IMR-90 (cell line): ENCODE measurements at regions not wholly inside any gene's neighbourhood (a gene's known extent, or its start where the extent isn't known, plus 50 kb on each side); places are given as distances from the start of the nearest gene placed in this dataset.

Experiments
- ATAC-seq: fragments of 200-7000 bp; cut with Tn5 transposase; 2 replicates; pipeline ENCODE4 v1.9.1; 2020; ENCODE audit warnings: low read depth, mild to moderate bottlenecking, moderate library complexity
- BruUV-seq: library from RNA; stranded (reverse); fragments of 400-500 nt; replicated peaks from 2 replicates; lab custom pipeline; 2021; lab: Mats Ljungman, UMichigan
- CTCF ChIA-PET: fragments of 300-600 bp; formaldehyde crosslinking; extraction: SDS; loops from one replicate; lab custom pipeline; 2021; ENCODE audit warnings: antibody characterized with exemption; lab: Yijun Ruan, JAX
- POLR2A ChIA-PET: fragments of 300-600 bp; sonication (Branson Sonifier 250); formaldehyde crosslinking; loops from one replicate; lab custom pipeline; 2022; ENCODE audit warnings: antibody characterized with exemption; ENCODE audit not compliant: unreplicated experiment; lab: Charles Lee
- DNase-seq: peaks from one replicate; pipeline ENCODE4 v3.0.0; 2013
- H2AFZ ChIP-seq: replicated peaks from 2 replicates; pipeline ENCODE3; 2013; ENCODE audit warnings: low read length, mild to moderate bottlenecking; ENCODE audit not compliant: poor library complexity
- H2AK5ac ChIP-seq: 2 replicates; pipeline ENCODE4 v1.6.1; 2013; ENCODE audit warnings: low read depth, low read length, inconsistent platforms
- H2AK9ac ChIP-seq: replicated peaks from 2 replicates; pipeline ENCODE3; 2013; ENCODE audit warnings: mild to moderate bottlenecking, low read depth, low read length, moderate library complexity; ENCODE audit not compliant: poor library complexity
- H2BK120ac ChIP-seq: 2 replicates; pipeline ENCODE4 v1.6.1; 2013; ENCODE audit warnings: low read depth, low read length, inconsistent platforms
- H2BK15ac ChIP-seq: 3 replicates; pipeline ENCODE4 v1.6.1; 2013; ENCODE audit warnings: low read depth, low read length, inconsistent platforms
- H2BK20ac ChIP-seq: 2 replicates; pipeline ENCODE4 v1.6.1; 2013; ENCODE audit warnings: low read depth, mild to moderate bottlenecking, inconsistent platforms, low read length, moderate library complexity
- H2BK5ac ChIP-seq: 2 replicates; pipeline ENCODE4 v1.6.1; 2013; ENCODE audit warnings: mild to moderate bottlenecking, low read depth, low read length, inconsistent platforms; ENCODE audit not compliant: poor library complexity, severe bottlenecking
- H3K14ac ChIP-seq: replicated peaks from 2 replicates; pipeline ENCODE4 v1.6.1; 2013; ENCODE audit warnings: low read depth, low read length, inconsistent platforms
- H3K18ac ChIP-seq: 2 replicates; pipeline ENCODE4 v1.6.1; 2013; ENCODE audit warnings: low read depth, low read length, control low read depth
- H3K23ac ChIP-seq: 2 replicates; pipeline ENCODE4 v1.6.1; 2013; ENCODE audit warnings: low read depth, low read length, inconsistent platforms
- H3K27ac ChIP-seq: 2 replicates; pipeline ENCODE4 v1.5.1; 2013; ENCODE audit warnings: mild to moderate bottlenecking, control low read depth, low read length; ENCODE audit not compliant: insufficient read depth
- H3K27me3 ChIP-seq: 2 replicates; pipeline ENCODE4 v1.6.1; 2013; ENCODE audit warnings: low read length; ENCODE audit not compliant: control insufficient read depth, insufficient read depth
- H3K36me3 ChIP-seq: 2 replicates; pipeline ENCODE4 v1.6.1; 2013; ENCODE audit warnings: low read length, mixed read lengths; ENCODE audit not compliant: control insufficient read depth, insufficient read depth
- H3K4ac ChIP-seq: 2 replicates; pipeline ENCODE4 v1.6.1; 2013; ENCODE audit warnings: low read depth, low read length, inconsistent platforms
- H3K4me1 ChIP-seq: 2 replicates; pipeline ENCODE4 v1.6.1; 2013; ENCODE audit warnings: low read length, mixed read lengths; ENCODE audit not compliant: control insufficient read depth, insufficient read depth
- H3K4me2 ChIP-seq: 2 replicates; pipeline ENCODE4 v1.6.1; 2013; ENCODE audit warnings: low read depth, mild to moderate bottlenecking, control low read depth, low read length, moderate library complexity
- H3K4me3 ChIP-seq: 2 replicates; pipeline ENCODE4 v1.5.1; 2013; ENCODE audit warnings: low read depth, mild to moderate bottlenecking, control low read depth, low read length, moderate library complexity; ENCODE audit not compliant: insufficient read depth
- H3K56ac ChIP-seq: 2 replicates; pipeline ENCODE4 v1.6.1; 2013; ENCODE audit warnings: low read length, inconsistent platforms; ENCODE audit not compliant: insufficient read depth; ENCODE audit errors: extremely low read depth
- H3K79me1 ChIP-seq, 2 experiments: 2 replicates each; pipeline ENCODE4 v1.6.1; 2013; ENCODE audit warnings: low read length in 2 of 2, inconsistent platforms in 1 of 2, low read depth in 1 of 2
- H3K9ac ChIP-seq: 2 replicates; pipeline ENCODE4 v1.6.1; 2013; ENCODE audit warnings: low read depth, low read length, control low read depth
- H3K9me1 ChIP-seq: 2 replicates; pipeline ENCODE4 v1.6.1; 2013; ENCODE audit warnings: low read length, inconsistent platforms; ENCODE audit not compliant: insufficient read depth
- H3K9me3 ChIP-seq: 2 replicates; pipeline ENCODE4 v1.6.1; 2013; ENCODE audit warnings: low read length; ENCODE audit not compliant: control insufficient read depth, insufficient read depth
- H4K20me1 ChIP-seq: 2 replicates; pipeline ENCODE4 v1.6.1; 2013; ENCODE audit warnings: low read length, inconsistent platforms; ENCODE audit not compliant: insufficient read depth
- H4K5ac ChIP-seq: 2 replicates; pipeline ENCODE4 v1.6.1; 2013; ENCODE audit warnings: mild to moderate bottlenecking, low read depth, low read length, control low read depth
- H4K8ac ChIP-seq, 2 experiments: 2 replicates each; pipeline ENCODE4 v1.6.1; 2013; ENCODE audit warnings: low read depth in 2 of 2, low read length in 2 of 2, control low read depth in 1 of 2, inconsistent platforms in 1 of 2
- H4K91ac ChIP-seq: 2 replicates; pipeline ENCODE4 v1.6.1; 2013; ENCODE audit warnings: low read depth, low read length, inconsistent platforms; ENCODE audit not compliant: insufficient read depth
- CEBPB ChIP-seq: IDR thresholded peaks from 2 replicates; pipeline ENCODE4 v1.6.1; 2012; ENCODE audit warnings: low read depth, low read length, improper control_type of control experiment
- CHD1 ChIP-seq: IDR thresholded peaks from 2 replicates; pipeline ENCODE4 v1.6.1; 2012; ENCODE audit warnings: low read depth, low read length, improper control_type of control experiment
- FOS ChIP-seq: fragments of 150-350 bp; IDR thresholded peaks from 2 replicates; pipeline ENCODE4 v1.6.1; 2016; ENCODE audit warnings: low read depth, low read length
- RFX5 ChIP-seq: IDR thresholded peaks from 2 replicates; pipeline ENCODE4 v1.8.0; 2012; ENCODE audit warnings: low read depth, mild to moderate bottlenecking, low read length, moderate library complexity
- WGBS, 2 experiments: methylation state at CpG; one replicate each; pipeline versions ENCODE4 v1.1.5 to v1.1.7; 2013; ENCODE audit warnings: missing lambda C conversion rate in 2 of 2; ENCODE audit not compliant: insufficient read length in 1 of 2; ENCODE audit errors: extremely low coverage in 2 of 2; 5-methylcytosine and 5-hydroxymethylcytosine counted together
- dilution Hi-C: fragments of 300-500 bp; cut with HindIII; formaldehyde crosslinking; loops from one replicate; pipeline ENCODE4 v1.14.3; 2018; ENCODE audit warnings: low sequenced_read_pairs; ENCODE audit not compliant: unreplicated experiment
- in situ Hi-C: fragments of 300-500 bp; cut with MboI; formaldehyde crosslinking; loops from 3 replicates; pipeline ENCODE4 v1.14.3; 2019; ENCODE audit warnings: low sequenced_read_pairs, inconsistent platforms, mixed read lengths
- intact Hi-C: fragments of 100-400 bp; cut with micrococcal nuclease; formaldehyde crosslinking; loops from 2 replicates; pipeline ENCODE4 v1.10.0; 2022

- H3K23ac ChIP-seq, result no peak overlapping the region
- no peak overlapping the region for H2BK15ac ChIP-seq
- H2BK5ac ChIP-seq, result no peak overlapping the region
- H4K20me1 ChIP-seq, result no peaks in the 10 kb centered on the region
- H3K27ac ChIP-seq, result no peak overlapping the region
- no peak overlapping the region for H3K4ac ChIP-seq
- no peak overlapping the region for H2BK20ac ChIP-seq
- H3K4me1 ChIP-seq, result no peaks in the 10 kb centered on the region
- no peak overlapping the region for H3K56ac ChIP-seq
- no peak overlapping the region for H4K91ac ChIP-seq
- no peaks in the 10 kb centered on the region for H3K27me3 ChIP-seq
- no peak overlapping the region for H2AFZ ChIP-seq
- intact Hi-C loops (no loop called here), in situ Hi-C loops (no loop called here), dilution Hi-C loops (no loop called here)
- no peak overlapping the region for H3K4me3 ChIP-seq
- H2AK9ac ChIP-seq, result no peak overlapping the region
- H3K36me3 ChIP-seq, result no peaks in the 10 kb centered on the region
- no peak overlapping the region for H3K4me2 ChIP-seq
- H3K79me1 ChIP-seq, result no peaks in the 10 kb centered on the region
- no peaks in the 10 kb centered on the region for H3K9me1 ChIP-seq
- H3K18ac ChIP-seq, result no peak overlapping the region
- no peak for TF ChIP-seq RFX5
- no peak for TF ChIP-seq CHD1
- TF ChIP-seq FOS, result no peak
- TF ChIP-seq CEBPB, result no peak
- BruUV-seq, result no TSS peak
- ChIA-PET CTCF (no interaction called here), POLR2A (no interaction called here)
- no peak overlapping the region for H4K8ac ChIP-seq
- H4K5ac ChIP-seq, result no peak overlapping the region
- H3K9me3 ChIP-seq, result peaks cover 21% of the 10 kb centered on the region
- no peak overlapping the region for H3K14ac ChIP-seq
- no CpG with 5 or more reads among the region's 1 CpG for WGBS, 2 experiments
- H2BK120ac ChIP-seq, result no peak overlapping the region
- no peak for DNase-seq
- no peak overlapping the region for H3K9ac ChIP-seq
- no peak for ATAC-seq
- H2AK5ac ChIP-seq, result no peak overlapping the region
Observed at GRCh38 chr2:109998-110397, 63.7 kb upstream of the FAM110C start.
